ENCODE measurements at regions not wholly inside any gene's neighbourhood (a gene's known extent, or its start where the extent isn't known, plus 50 kb on each side); places are given as distances from the start of the nearest gene placed in this dataset.

DNA sequence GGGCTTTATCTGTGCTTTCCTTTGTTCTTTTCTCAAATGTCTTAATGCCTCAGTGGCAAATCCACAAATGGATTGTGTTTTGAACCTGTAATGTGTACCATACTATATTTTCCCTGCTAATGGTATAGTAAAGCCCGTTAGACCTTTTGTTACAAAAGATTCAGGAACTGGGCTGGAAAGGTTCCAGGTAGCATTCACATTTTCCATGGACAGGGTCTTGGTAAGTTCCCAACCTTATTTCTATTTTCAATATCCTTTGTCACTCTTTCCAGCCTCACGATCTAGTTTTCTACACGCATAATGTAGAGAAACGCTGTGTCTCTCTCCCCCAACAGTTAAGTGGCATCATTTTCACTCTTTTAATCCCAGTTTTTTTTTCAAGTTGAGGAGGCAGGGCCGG lies 153.0 kb downstream of the PLCE1 start:
- ChIA-PET RAD21 (ENCODE audit: low non-redundant PET in 1 of 2, low total read pairs in 2 of 2, uncharacterized antibody in 2 of 2, unreplicated experiment in 2 of 2) (no interaction called here), CTCF (no interaction called here), POLR2A (no interaction called here)
- Histone ChIP-seq H3K79me2 (ENCODE audit: insufficient read depth, low read length) (no peaks in the 10 kb centered on the region), H3K36me3 (ENCODE audit: control insufficient read depth in 1 of 2, insufficient read depth in 2 of 2, low read length in 2 of 2) (no peaks in the 10 kb centered on the region), H3K9me3 (ENCODE audit: control insufficient read depth in 1 of 2, insufficient read depth in 1 of 2, low read depth in 1 of 2, low read length in 2 of 2) (peaks cover 0 to 4% of the 10 kb centered on the region in 2 experiments; a peak in 1 of 4 replicates), H2AFZ (ENCODE audit: low read depth, low read length, poor library complexity, severe bottlenecking) (no peak overlapping the region), H3K27ac (ENCODE audit: low read depth, low read length) (no peak overlapping the region), H3K4me3 (replicated peaks in 1 of 2; ENCODE audit: low read depth in 1 of 2, low read length in 2 of 2) (no peak overlapping the region), H3K9ac (ENCODE audit: low read length) (no peak overlapping the region), H3K27me3 (ENCODE audit: insufficient read depth, low read length) (no peaks in the 10 kb centered on the region), H3K4me2 (ENCODE audit: low read length) (no peak overlapping the region), H3K9me2 (ENCODE audit: insufficient read depth) (no peaks in the 10 kb centered on the region), H3K4me1 (ENCODE audit: control insufficient read depth in 1 of 2, insufficient read depth in 2 of 2, low read length in 2 of 2) (no peaks in the 10 kb centered on the region), H4K20me1 (ENCODE audit: insufficient read depth) (no peaks in the 10 kb centered on the region)
- intact Hi-C loops (cut with micrococcal nuclease), result no loop called here
- no TSS peak for BruUV-seq (replicated peaks)
- no peak for TF ChIP-seq ZBTB33 (IDR thresholded peaks at IDR 0.05; ENCODE audit: extremely low read depth, insufficient replicate concordance, low read length)
- TF ChIP-seq EZH2phosphoT487 (IDR thresholded peaks at IDR 0.05; ENCODE audit: borderline replicate concordance), result no peak
- no peak for TF ChIP-seq SRF (IDR thresholded peaks at IDR 0.05; ENCODE audit: low read depth)
- ATAC-seq, result no peak
- no peak for DNase-seq (ENCODE audit: low read depth, low spot score)

GRCh38 chr10:94149702-94150101 lies 156.0 kb downstream of the PLCE1 start:
- POLR2A ChIA-PET, result no interaction called here

More at GRCh38 chr10:94149702-94150101, 156.0 kb downstream of the PLCE1 start:
- RAD21 ChIA-PET (ENCODE audit: low non-redundant PET in 1 of 2, low total read pairs in 2 of 2, uncharacterized antibody in 2 of 2, unreplicated experiment in 2 of 2), result no interaction called here
- CTCF ChIA-PET, result no interaction called here
- no peak for DNase-seq (ENCODE audit: low read depth, low spot score)
- TF ChIP-seq SRF (IDR thresholded peaks at IDR 0.05; ENCODE audit: low read depth) (no peak), ZFX (IDR thresholded peaks at IDR 0.05) (no peak), REST (IDR thresholded peaks at IDR 0.05; ENCODE audit: low read depth) (no peak), EGR1 (IDR thresholded peaks at IDR 0.05; ENCODE audit: low read depth) (no peak), TCF7L2 (IDR thresholded peaks at IDR 0.05; ENCODE audit: borderline replicate concordance, extremely low read depth, insufficient read depth, insufficient read length) (no peak), FOSL1 (IDR thresholded peaks at IDR 0.05; ENCODE audit: low read depth) (no peak), SP1 (IDR thresholded peaks at IDR 0.05; ENCODE audit: low read depth) (no peak), ZNF274 (IDR thresholded peaks at IDR 0.05; ENCODE audit: low read depth, low read length) (no peak), JUND (IDR thresholded peaks at IDR 0.05) (no peak)
- TF ChIP-seq, protein P1, sequence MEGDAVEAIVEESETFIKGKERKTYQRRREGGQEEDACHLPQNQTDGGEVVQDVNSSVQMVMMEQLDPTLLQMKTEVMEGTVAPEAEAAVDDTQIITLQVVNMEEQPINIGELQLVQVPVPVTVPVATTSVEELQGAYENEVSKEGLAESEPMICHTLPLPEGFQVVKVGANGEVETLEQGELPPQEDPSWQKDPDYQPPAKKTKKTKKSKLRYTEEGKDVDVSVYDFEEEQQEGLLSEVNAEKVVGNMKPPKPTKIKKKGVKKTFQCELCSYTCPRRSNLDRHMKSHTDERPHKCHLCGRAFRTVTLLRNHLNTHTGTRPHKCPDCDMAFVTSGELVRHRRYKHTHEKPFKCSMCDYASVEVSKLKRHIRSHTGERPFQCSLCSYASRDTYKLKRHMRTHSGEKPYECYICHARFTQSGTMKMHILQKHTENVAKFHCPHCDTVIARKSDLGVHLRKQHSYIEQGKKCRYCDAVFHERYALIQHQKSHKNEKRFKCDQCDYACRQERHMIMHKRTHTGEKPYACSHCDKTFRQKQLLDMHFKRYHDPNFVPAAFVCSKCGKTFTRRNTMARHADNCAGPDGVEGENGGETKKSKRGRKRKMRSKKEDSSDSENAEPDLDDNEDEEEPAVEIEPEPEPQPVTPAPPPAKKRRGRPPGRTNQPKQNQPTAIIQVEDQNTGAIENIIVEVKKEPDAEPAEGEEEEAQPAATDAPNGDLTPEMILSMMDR (IDR thresholded peaks at IDR 0.05 in 2 of 3, conservative IDR thresholded peaks at IDR 0.05 in 1 of 3; ENCODE audit: borderline replicate concordance in 1 of 3, insufficient read depth in 1 of 3, low read depth in 2 of 3, low read length in 2 of 3), result no peak
- Histone ChIP-seq H3K79me2 (ENCODE audit: insufficient read depth, low read length) (no peaks in the 10 kb centered on the region), H3K4me1 (ENCODE audit: control insufficient read depth in 1 of 2, insufficient read depth in 2 of 2, low read length in 2 of 2) (no peaks in the 10 kb centered on the region), H4K20me1 (ENCODE audit: insufficient read depth) (no peaks in the 10 kb centered on the region), H3K9me3 (ENCODE audit: control insufficient read depth in 1 of 2, insufficient read depth in 1 of 2, low read depth in 1 of 2, low read length in 2 of 2) (peaks cover 0 to 4% of the 10 kb centered on the region in 2 experiments; a peak in 1 of 4 replicates), H2AFZ (ENCODE audit: low read depth, low read length, poor library complexity, severe bottlenecking) (no peak overlapping the region), H3K4me3 (replicated peaks in 1 of 2; ENCODE audit: low read depth in 1 of 2, low read length in 2 of 2) (no peak overlapping the region), H3K27me3 (ENCODE audit: insufficient read depth, low read length) (no peaks in the 10 kb centered on the region), H3K36me3 (ENCODE audit: control insufficient read depth in 1 of 2, insufficient read depth in 2 of 2, low read length in 2 of 2) (no peaks in the 10 kb centered on the region), H3K27ac (ENCODE audit: low read depth, low read length) (no peak overlapping the region), H3K9ac (ENCODE audit: low read length) (no peak overlapping the region), H3K4me2 (ENCODE audit: low read length) (no peak overlapping the region), H3K9me2 (ENCODE audit: insufficient read depth) (no peaks in the 10 kb centered on the region)
- intact Hi-C loops (cut with micrococcal nuclease), result no loop called here
- no peak for ATAC-seq
- no TSS peak for BruUV-seq (replicated peaks)
